Activated CD8-positive, alpha-beta memory T cell treated with anti-CD3 and anti-CD28 coated beads, Interleukin-2, amount 10 ng/mL, durations not matched to agents 7 days and 5 days (primary cell): ENCODE measurements at regions not wholly inside any gene's neighbourhood (a gene's known extent, or its start where the extent isn't known, plus 50 kb on each side); places are given as distances from the start of the nearest gene placed in this dataset.

Experiments used
- ATAC-seq: fragments of 150-1000 bp; cut with Tn5 transposase; one replicate; pipeline ENCODE4 v1.10.0; 2021; ENCODE audit warnings: moderate library complexity
- CTCF ChIA-PET: fragments of 350-600 bp; sonication (Branson Sonifier 250); formaldehyde crosslinking; loops from one replicate; lab custom pipeline; 2021; ENCODE audit warnings: antibody characterized with exemption; lab: Charles Lee
- DNase-seq: peaks from one replicate; pipeline ENCODE4 v3.0.0-alpha.2; 2020
- H3K27ac Mint-ChIP-seq: one replicate; pipeline ENCODE4 v1.8.0; 2021; ENCODE audit warnings: mild to moderate bottlenecking, mixed read lengths
- H3K27me3 Mint-ChIP-seq: one replicate; pipeline ENCODE4 v1.8.0; 2021; ENCODE audit warnings: mixed read lengths
- H3K36me3 Mint-ChIP-seq: one replicate; pipeline ENCODE4 v1.8.0; 2021; ENCODE audit warnings: mild to moderate bottlenecking, mixed read lengths
- H3K4me1 Mint-ChIP-seq: one replicate; pipeline ENCODE4 v1.8.0; 2021; ENCODE audit warnings: mixed read lengths
- H3K4me3 Mint-ChIP-seq: one replicate; pipeline ENCODE4 v1.8.0; 2021; ENCODE audit warnings: mild to moderate bottlenecking, moderate library complexity, mixed read lengths
- H3K9me3 Mint-ChIP-seq: one replicate; pipeline ENCODE4 v1.8.0; 2022; ENCODE audit warnings: low read depth, mixed read lengths

DNA sequence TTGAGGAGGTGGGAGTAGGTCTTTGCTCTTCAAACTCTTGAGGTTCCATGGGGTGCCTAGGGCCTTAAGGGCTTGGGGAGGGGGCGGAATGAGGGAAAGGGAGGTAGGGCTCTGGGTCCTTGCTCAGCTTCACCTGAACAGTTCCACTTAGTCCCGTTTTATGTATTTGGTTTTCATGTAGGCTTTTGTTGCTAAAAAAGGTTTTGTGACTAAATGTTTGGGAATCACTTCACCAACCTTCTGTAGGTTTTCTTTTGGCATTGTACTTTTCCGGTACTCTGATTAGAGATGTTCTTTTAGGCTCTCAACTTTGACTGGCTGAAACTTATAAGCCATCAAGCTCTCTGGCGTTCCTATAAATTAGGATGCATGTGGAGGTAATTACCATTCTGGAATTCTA is 108.1 kb downstream of the MYCN start:
- DNase-seq (no peak), ATAC-seq (no peak)
- no peaks in the 10 kb centered on the region for H3K27me3 Mint-ChIP-seq
- CTCF ChIA-PET: no interaction called here
- H3K27ac Mint-ChIP-seq: no peak overlapping the region
- no peaks in the 10 kb centered on the region for H3K36me3 Mint-ChIP-seq
- no peaks in the 10 kb centered on the region for H3K4me1 Mint-ChIP-seq
- no peak overlapping the region for H3K4me3 Mint-ChIP-seq
- H3K9me3 Mint-ChIP-seq: no peaks in the 10 kb centered on the region

DNA sequence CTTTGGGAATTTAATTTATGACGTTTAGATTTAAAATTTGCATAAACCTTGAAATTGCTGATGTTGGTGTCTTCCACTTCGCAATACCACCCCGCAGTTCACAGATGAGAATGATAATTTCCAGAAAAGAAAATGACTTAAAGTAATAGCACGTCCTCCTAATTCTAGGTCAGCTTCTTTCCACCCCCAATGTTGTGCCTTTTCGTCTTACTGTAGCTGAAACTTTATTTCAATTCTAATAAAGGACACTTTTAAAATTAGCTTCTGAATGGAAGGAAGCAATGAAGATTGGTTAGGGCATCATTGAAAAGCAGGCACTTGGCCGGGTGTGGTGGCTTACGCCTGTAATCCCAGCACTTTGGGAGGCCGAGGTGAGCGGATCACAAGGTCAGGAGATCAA is 107.4 kb downstream of the MYCN start:
- Mint-ChIP-seq H3K9me3 (no peaks in the 10 kb centered on the region), H3K36me3 (no peaks in the 10 kb centered on the region), H3K27me3 (no peaks in the 10 kb centered on the region), H3K4me1 (no peaks in the 10 kb centered on the region), H3K27ac (no peak overlapping the region), H3K4me3 (no peak overlapping the region)
- CTCF ChIA-PET: no interaction called here
- DNase-seq (no peak), ATAC-seq (no peak)

DNA sequence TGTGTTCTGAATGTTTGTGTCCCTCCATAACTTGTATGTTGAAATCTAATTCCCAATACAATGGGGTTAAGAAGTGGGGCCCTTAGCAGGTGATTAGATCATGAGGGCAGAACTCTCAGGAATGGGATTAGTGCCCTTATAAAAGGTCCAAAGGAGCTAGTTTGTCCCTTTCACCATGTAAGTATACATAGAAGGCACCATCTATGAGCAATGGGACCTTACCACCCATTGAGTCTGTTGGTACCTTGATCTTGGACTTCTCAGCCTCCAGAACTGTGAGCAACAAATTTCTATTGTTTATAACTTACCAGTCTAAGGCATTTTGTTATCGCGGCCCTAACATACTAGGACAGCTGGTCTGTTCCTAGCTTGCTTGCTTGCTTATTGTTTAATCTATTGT is 106.3 kb downstream of the MYCN start:
- Mint-ChIP-seq H3K4me1 (no peaks in the 10 kb centered on the region), H3K27me3 (no peaks in the 10 kb centered on the region)
- CTCF ChIA-PET: no interaction called here

DNA sequence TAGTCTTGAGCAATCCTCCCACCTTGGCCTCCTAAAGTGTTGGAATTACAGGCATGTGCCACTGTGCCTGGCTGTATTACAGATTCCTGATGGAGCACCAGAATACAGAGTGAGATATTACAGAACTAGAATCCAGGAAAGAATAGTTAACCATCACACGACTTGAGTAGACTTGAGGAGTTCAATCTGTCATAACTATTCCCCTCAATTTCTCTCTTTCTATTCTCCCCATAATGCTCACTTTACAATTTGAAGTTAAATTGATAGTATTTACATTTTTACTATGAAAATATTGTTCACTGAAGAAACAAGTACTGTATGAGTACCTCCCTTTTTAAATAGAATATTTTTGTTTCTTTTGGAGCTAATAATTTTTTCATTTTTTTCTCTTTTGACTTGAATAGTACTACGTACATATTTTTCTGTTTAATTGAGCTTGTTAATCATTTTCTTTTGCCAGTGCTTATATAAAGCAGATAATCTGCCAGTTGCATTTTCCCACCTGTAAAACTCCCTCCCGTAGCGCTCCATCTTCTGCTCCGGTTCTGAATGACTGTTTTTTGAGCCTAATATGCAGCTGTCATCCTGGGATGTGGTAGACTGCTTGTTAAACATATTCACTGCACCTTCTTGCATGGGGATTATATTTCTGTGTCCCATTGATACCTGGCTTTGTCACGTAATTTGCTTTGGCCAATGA is 105.5 kb downstream of the MYCN start:
- no peak overlapping the region for H3K4me3 Mint-ChIP-seq
- DNase-seq: no peak
- H3K4me1 Mint-ChIP-seq: no peaks in the 10 kb centered on the region
- H3K36me3 Mint-ChIP-seq: no peaks in the 10 kb centered on the region
- no peak for ATAC-seq
- H3K9me3 Mint-ChIP-seq: no peaks in the 10 kb centered on the region
- H3K27ac Mint-ChIP-seq: no peak overlapping the region
- no peaks in the 10 kb centered on the region for H3K27me3 Mint-ChIP-seq
- CTCF ChIA-PET: no interaction called here

More for the DNA sequence above, 106.3 kb downstream of the MYCN start:
- ATAC-seq (no peak), DNase-seq (no peak)
- no peak overlapping the region for H3K4me3 Mint-ChIP-seq
- no peaks in the 10 kb centered on the region for H3K9me3 Mint-ChIP-seq
- H3K36me3 Mint-ChIP-seq: no peaks in the 10 kb centered on the region
- no peak overlapping the region for H3K27ac Mint-ChIP-seq

DNA sequence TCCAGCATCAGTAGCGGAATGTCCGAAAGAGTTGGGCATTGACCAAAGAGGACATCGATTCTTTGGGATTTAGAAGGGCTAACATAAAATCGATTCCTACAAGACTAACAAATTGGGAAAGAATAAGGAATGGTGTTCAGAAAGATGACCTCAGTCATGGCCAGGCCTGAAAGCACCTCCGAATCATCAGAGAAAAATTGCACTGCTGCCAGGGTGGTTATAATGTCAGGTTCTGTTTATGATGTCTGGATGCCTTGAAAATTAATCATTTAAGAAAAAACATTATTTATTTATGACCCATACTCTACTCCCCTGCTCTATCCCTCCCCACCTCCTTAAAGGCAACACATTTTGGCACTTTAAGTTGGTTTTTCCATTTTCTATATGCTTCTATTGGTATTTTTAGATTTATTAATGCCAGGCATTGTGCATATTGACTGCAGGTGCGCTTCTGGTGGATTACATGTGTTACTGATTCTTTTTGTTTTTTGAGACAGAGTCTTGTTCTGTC is 104.7 kb downstream of the MYCN start:
- H3K27me3 Mint-ChIP-seq: no peaks in the 10 kb centered on the region
- ATAC-seq (no peak), DNase-seq (no peak)
- H3K27ac Mint-ChIP-seq: no peak overlapping the region
- H3K4me1 Mint-ChIP-seq: no peaks in the 10 kb centered on the region
- CTCF ChIA-PET: no interaction called here
- no peaks in the 10 kb centered on the region for H3K9me3 Mint-ChIP-seq
- no peak overlapping the region for H3K4me3 Mint-ChIP-seq
- H3K36me3 Mint-ChIP-seq: no peaks in the 10 kb centered on the region

DNA sequence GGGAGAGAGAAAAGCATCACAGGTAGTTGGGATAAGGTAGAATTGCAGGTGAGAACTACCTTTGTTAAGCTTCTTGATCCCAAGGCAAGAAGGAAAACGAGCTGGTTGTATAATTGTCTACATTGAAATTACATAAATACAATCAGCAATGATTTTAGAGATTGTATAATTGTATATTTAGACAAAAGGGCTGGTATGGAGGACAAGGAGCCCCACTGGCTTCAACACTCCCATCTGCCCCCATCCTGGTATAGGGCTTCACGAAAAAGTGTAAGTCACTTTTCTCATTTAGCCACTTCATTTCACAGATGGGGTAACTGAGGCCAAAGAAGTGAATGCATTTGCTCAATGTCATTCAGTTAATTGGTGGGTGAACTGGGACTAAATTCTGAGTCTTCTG is 103.3 kb downstream of the MYCN start:
- H3K27me3 Mint-ChIP-seq: no peaks in the 10 kb centered on the region
- no peak overlapping the region for H3K27ac Mint-ChIP-seq
- ATAC-seq: no peak
- no peak for DNase-seq
- no peaks in the 10 kb centered on the region for H3K4me1 Mint-ChIP-seq
- CTCF ChIA-PET: no interaction called here
- H3K36me3 Mint-ChIP-seq: no peaks in the 10 kb centered on the region
- H3K4me3 Mint-ChIP-seq: no peak overlapping the region
- H3K9me3 Mint-ChIP-seq: no peaks in the 10 kb centered on the region

DNA sequence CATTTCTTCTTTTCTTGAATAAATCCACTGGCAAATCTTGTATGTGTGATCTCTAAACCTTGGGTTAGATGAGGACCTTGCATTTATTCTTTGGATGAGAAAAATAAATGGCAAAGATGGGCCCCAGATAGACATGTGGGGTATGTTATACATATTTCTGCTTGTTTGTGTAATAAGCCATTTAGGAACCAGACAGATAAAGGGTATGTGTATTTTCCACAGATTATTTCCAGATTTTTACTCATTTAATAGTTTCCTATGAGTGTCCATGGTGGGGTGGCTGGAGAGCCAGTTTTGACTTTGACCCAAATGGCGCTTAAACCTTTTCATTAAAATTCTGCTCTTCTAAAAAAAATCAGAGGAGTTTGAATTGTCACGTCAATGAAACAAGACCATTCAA is 102.8 kb downstream of the MYCN start:
- no peaks in the 10 kb centered on the region for H3K27me3 Mint-ChIP-seq
- H3K4me1 Mint-ChIP-seq: no peaks in the 10 kb centered on the region
- H3K9me3 Mint-ChIP-seq: no peaks in the 10 kb centered on the region
- ATAC-seq: no peak
- H3K4me3 Mint-ChIP-seq: no peak overlapping the region
- CTCF ChIA-PET: no interaction called here
- no peaks in the 10 kb centered on the region for H3K36me3 Mint-ChIP-seq
- H3K27ac Mint-ChIP-seq: no peak overlapping the region
- DNase-seq: no peak

DNA sequence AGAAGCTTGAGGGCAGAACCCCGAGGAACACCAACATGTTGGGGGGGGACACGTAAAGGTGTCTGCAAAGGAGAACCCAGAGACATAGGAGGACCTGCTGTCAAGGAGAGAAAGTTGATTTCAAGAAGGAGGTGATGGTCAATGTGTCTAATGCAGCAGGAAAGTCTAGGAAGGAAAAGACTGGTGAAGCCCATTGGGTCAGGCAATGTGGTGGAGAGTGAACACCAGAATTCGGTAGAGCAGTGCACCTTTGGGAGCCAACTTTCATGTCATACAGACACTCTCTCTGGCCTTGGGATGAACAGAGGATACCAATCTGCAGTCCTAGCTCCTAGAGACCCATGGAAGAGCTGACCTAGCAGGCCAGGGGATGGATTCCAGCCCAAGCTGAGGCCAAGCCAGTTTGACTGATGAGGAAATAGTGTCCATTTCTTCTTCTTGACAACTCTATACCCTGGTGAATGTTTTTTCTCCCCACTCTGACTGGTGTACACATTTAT is 101.9 kb downstream of the MYCN start:
- Mint-ChIP-seq H3K9me3 (no peaks in the 10 kb centered on the region), H3K27ac (no peak overlapping the region), H3K4me3 (no peak overlapping the region), H3K4me1 (no peaks in the 10 kb centered on the region), H3K27me3 (no peaks in the 10 kb centered on the region), H3K36me3 (no peaks in the 10 kb centered on the region)
- CTCF ChIA-PET: no interaction called here
- ATAC-seq (no peak), DNase-seq (no peak)

DNA sequence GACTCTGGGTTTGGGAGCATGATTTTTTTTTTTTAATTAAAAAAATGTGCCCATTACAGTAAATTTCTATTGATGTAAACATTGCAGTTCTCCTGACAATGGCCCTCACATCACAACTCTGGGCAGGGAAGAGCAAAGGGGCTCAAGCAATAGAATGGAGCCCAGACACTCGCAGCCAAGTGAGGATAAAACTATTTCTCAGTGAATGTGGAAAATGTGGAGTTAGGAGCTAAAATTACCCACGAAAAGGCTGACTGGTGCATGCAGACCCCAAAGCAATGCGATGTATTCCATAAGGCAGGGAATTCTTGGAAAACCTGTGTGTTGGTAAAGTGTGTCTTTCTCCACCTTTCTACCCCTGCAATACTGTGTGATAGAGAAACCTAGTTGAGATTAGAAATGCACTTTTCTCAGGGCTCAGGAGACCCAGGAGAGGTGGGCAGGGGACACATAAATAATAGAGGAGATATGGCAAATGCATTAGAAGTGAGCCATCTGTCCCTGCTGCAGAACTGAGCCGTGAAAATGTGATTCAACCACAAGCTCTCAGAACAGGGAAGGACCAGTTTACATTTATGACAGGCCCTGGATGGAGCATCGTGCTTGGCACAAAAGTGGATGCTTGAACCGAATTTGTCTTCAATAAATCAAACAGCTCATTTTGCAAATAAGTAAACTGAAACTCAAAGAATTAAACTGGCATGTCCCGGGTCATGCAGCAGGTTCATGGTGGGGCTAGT is 100.1 kb downstream of the MYCN start:
- H3K27me3 Mint-ChIP-seq: no peaks in the 10 kb centered on the region
- no peak for ATAC-seq
- CTCF ChIA-PET: no interaction called here
- H3K9me3 Mint-ChIP-seq: no peaks in the 10 kb centered on the region
- no peaks in the 10 kb centered on the region for H3K36me3 Mint-ChIP-seq
- H3K4me3 Mint-ChIP-seq: no peak overlapping the region
- no peak overlapping the region for H3K27ac Mint-ChIP-seq
- H3K4me1 Mint-ChIP-seq: no peaks in the 10 kb centered on the region
- no peak for DNase-seq

DNA sequence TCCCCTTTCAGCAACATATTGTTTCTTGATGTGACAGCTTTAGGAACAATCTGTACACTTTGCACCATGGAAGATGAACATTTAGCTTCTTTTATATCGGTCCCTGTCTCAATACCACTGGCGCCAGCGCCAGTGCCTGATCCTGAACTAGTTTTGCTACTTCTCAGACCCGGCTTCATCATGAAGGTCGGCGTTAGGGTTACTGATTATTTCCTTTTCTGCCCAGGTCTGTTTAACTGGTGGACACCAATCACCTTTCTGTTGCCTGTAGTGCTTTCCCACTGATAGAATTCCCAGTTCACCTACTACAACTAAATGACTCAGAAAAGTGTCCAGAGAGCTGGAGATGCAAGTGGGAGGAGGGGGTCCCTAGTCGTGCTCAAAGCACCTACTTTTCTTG is 99.5 kb downstream of the MYCN start:
- Mint-ChIP-seq H3K27ac (no peak overlapping the region), H3K4me1 (no peaks in the 10 kb centered on the region), H3K27me3 (no peaks in the 10 kb centered on the region), H3K9me3 (no peaks in the 10 kb centered on the region), H3K36me3 (no peaks in the 10 kb centered on the region), H3K4me3 (no peak overlapping the region)
- CTCF ChIA-PET: no interaction called here
- DNase-seq (no peak), ATAC-seq (no peak)

DNA sequence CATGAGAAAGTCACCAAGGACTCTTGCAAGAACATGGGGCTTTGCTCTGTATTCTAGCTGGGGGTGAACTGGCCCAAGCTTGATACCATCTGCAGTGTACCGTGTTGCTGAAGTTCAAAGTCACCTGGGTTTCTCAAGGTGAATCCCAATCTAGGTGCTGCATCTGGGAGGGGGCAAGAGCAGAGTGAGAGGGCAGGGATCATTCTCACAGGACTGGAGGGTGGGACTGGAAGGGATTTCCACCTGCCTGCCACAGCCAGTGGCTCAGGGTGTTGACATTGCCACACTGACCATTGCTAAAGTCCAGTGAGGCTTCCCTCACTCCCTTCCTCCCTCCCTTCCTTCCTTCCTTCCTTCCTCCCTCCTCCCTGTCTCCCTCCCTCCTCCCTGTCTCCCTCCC is 98.7 kb downstream of the MYCN start:
- Mint-ChIP-seq H3K4me3 (no peak overlapping the region), H3K36me3 (no peaks in the 10 kb centered on the region), H3K4me1 (no peaks in the 10 kb centered on the region), H3K9me3 (no peaks in the 10 kb centered on the region), H3K27ac (no peak overlapping the region), H3K27me3 (no peaks in the 10 kb centered on the region)
- ATAC-seq (no peak), DNase-seq (no peak)
- CTCF ChIA-PET: no interaction called here

DNA sequence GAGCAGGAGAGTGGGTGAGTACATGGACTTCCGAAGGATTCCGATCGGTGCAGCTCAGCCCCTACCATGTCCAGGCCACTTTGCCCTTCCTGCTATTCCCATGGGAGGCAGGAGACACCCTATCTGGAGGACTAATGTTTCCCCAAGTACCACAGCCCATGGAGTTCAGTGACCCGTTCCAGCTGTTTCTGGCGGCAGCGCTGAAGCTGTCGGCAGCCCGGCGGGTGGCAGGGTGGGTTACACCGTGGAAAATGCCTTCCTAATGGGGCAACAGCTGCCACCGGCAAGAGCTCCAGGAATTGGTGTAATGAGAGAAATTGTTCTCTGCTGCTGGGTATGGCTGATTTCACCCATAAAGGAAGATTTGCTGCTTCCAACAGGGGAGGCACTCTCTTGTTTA is 98.3 kb downstream of the MYCN start:
- Mint-ChIP-seq H3K27ac (no peak overlapping the region), H3K4me1 (no peaks in the 10 kb centered on the region), H3K4me3 (no peak overlapping the region), H3K27me3 (no peaks in the 10 kb centered on the region), H3K36me3 (no peaks in the 10 kb centered on the region), H3K9me3 (no peaks in the 10 kb centered on the region)
- CTCF ChIA-PET: no interaction called here
- no peak for DNase-seq
- no peak for ATAC-seq

DNA sequence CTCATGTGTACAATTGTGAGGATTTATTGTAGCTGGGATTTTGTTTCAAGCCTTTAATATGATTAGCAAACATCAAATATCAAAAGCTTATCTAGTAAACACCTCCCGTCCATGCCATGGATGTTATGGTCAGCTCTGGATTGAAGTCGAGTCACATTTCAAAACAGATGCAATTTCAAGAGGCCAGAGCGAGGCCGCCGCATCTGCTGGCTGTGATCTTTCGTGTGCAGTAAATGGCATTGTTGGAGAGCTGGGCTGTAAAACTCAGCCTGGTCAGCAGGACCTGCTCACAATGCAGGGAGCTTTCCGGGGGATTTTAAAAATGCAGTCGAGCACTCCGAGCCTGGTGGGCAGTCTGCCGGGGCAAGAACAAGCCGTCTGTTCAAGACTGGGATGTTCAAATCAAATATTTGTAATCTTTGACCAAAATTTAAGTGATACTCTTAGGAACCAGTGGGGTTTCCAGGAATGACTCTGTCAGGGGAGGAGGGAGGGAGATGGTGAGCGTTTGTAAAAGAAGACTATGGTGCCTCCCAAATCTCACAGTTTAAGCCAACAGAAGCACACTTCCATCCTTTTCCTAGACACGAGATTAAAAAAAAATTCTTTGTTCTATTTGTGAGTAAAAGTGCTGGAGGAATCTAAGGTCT is 97.6 kb downstream of the MYCN start:
- ATAC-seq: no peak
- no peak for DNase-seq
- Mint-ChIP-seq H3K9me3 (no peaks in the 10 kb centered on the region), H3K4me3 (no peak overlapping the region), H3K27ac (no peak overlapping the region), H3K4me1 (no peaks in the 10 kb centered on the region), H3K27me3 (no peaks in the 10 kb centered on the region), H3K36me3 (no peaks in the 10 kb centered on the region)
- CTCF ChIA-PET: no interaction called here

DNA sequence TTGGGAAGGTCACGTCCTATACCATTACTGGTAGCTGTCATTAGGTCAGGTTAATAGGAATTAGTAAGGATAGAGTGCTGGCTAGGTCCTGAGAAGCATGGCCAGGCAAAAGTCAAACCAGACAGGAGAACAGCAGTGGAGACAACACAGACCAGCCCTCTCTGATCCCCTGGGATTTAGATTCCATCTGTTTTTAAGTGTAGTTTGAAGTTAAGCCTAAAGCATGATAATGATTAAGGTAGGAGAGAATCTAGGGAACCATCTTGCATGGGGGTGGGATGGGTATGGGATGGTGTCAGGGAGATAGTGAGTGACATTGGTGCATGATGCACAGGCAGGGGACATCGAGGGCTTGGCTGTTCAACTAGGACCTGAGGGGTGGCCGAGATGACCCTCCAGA is 96.6 kb downstream of the MYCN start:
- CTCF ChIA-PET: no interaction called here
- ATAC-seq (no peak), DNase-seq (no peak)
- Mint-ChIP-seq H3K27ac (no peak overlapping the region), H3K4me3 (no peak overlapping the region), H3K4me1 (no peaks in the 10 kb centered on the region), H3K27me3 (no peaks in the 10 kb centered on the region), H3K36me3 (no peaks in the 10 kb centered on the region), H3K9me3 (no peaks in the 10 kb centered on the region)
